Fibroblast of upper back skin (primary cell): ENCODE measurements at regions not wholly inside any gene's neighbourhood (a gene's known extent, or its start where the extent isn't known, plus 50 kb on each side); places are given as distances from the start of the nearest gene placed in this dataset.

ENCODE experiments used
- DNase-seq: peaks from one replicate; pipeline ENCODE4 v3.0.0-alpha.2; 2013

DNA sequence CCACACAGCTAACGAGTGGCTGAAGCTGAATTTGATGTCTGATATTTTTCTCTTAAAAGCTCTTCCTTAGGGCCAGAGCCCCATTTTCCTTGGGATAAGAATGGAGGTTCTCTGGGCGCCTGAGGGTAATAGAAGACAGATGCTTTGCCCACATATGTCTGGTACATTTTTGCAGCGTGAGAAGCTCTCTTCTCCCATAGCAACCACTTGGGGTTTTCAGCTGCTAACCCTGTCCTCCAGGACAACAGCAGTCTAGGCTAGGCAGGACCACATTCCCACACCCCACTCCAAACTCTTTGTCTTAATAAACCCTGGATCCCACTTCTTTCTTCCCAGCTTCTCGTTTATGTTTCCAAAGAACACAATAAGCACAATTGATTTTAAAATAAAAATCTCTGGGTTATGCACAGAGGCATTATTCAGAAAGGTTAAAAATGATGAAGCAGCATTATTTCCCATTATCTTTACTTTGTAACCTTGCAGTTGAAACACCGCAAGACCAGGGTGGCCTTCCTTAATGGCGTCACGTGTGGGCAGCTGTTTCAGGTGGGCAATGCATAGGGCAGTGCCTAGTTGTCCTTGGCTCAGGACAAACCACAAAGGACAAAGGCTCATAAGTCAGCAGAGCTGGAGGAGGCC lies 56.5 kb upstream of the NTRK3 start:
- DNase-seq: peak; percentile 34

DNA sequence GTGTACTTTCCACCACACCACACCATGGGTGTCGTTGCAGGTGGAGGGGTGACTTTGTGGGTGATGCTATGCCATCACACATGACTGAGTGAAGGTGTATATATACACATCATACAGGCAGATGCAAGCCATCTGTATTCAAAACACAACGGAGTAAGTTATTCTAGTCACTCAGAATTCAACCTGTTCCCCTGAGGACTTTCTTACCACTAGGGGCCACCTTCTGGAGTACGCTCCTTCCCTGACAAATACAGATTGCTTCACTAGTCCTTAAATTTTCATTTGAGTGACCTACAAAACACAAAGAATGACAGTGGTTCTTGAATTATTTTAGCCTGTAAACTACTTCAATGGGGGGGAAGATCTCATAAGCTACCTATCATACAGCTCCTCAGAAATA lies 52.8 kb upstream of the NTRK3 start:
- DNase-seq: no peak

- DNase-seq: no peak
Measured at GRCh38 chr15:88307344-88307743, 50.8 kb upstream of the NTRK3 start.
